BLaER1 (cell line): ENCODE measurements at regions not wholly inside any gene's neighbourhood (a gene's known extent, or its start where the extent isn't known, plus 50 kb on each side); places are given as distances from the start of the nearest gene placed in this dataset.
"Not testable (repeated sequence)": the region's sequence is repeated elsewhere in the genome, so short reads cannot be mapped to it uniquely, and the experiment has no call there.

Experiments used
- H3K27ac ChIP-seq: shearing (Covaris generic); formaldehyde crosslinking; 2 replicates; pipeline ENCODE4 v1.8.1; 2022
- H3K27me3 ChIP-seq: shearing (Covaris generic); formaldehyde crosslinking; 2 replicates; pipeline ENCODE4 v1.8.1; 2022
- H3K36me3 ChIP-seq: shearing (Covaris generic); formaldehyde crosslinking; 2 replicates; pipeline ENCODE4 v1.8.1; 2022
- H3K4me1 ChIP-seq: shearing (Covaris generic); formaldehyde crosslinking; 2 replicates; pipeline ENCODE4 v1.8.1; 2022
- H3K4me2 ChIP-seq: shearing (Covaris generic); formaldehyde crosslinking; 2 replicates; pipeline ENCODE4 v1.8.1; 2022
- H3K4me3 ChIP-seq: shearing (Covaris generic); formaldehyde crosslinking; 2 replicates; pipeline ENCODE4 v1.8.1; 2022
- H3K9ac ChIP-seq: shearing (Covaris generic); formaldehyde crosslinking; 2 replicates; pipeline ENCODE4 v1.8.1; 2022
- H3K9me3 ChIP-seq: shearing (Covaris generic); formaldehyde crosslinking; 2 replicates; pipeline ENCODE4 v1.8.1; 2022
- H4K20me1 ChIP-seq: shearing (Covaris generic); formaldehyde crosslinking; 2 replicates; pipeline ENCODE4 v1.8.1; 2022
- Cebpa-rat ChIP-seq: shearing (Covaris generic); IDR thresholded peaks from 2 replicates; pipeline ENCODE4 v1.8.1; 2022

- Histone ChIP-seq H3K27me3 (no peaks in the 10 kb centered on the region), H3K27ac (no peak overlapping the region), H3K4me3 (no peak overlapping the region), H3K4me1 (no peaks in the 10 kb centered on the region), H3K9ac (no peak overlapping the region), H3K9me3 (0 out of 2 replicates have a peak, but pooled peaks cover 6% of the 10 kb centered on the region), H3K36me3 (no peaks in the 10 kb centered on the region), H3K4me2 (no peak overlapping the region), H4K20me1 (no peaks in the 10 kb centered on the region)
- TF ChIP-seq Cebpa-rat: no peak
Measured at GRCh38 chr18:54662986-54663385, 71.9 kb downstream of the DYNAP start.

- H3K4me1 ChIP-seq, H3K36me3 ChIP-seq, H3K9me3 ChIP-seq, H3K9ac ChIP-seq, H4K20me1 ChIP-seq, H3K4me2 ChIP-seq, H3K27ac ChIP-seq, H3K27me3 ChIP-seq, H3K4me3 ChIP-seq: not testable (repeated sequence)
Measured at GRCh38 chr18:54669701-54670100, 78.7 kb downstream of the DYNAP start.

GRCh38 chr18:54671291-54671881 lies 80.3 kb downstream of the DYNAP start:
- Histone ChIP-seq H3K4me1 (no peaks in the 10 kb centered on the region), H3K27ac (no peak overlapping the region), H3K9me3 (peaks cover 3% of the 10 kb centered on the region; the same call in 1 of the 2 replicates), H3K36me3 (no peaks in the 10 kb centered on the region), H3K9ac (no peak overlapping the region), H3K4me2 (no peak overlapping the region), H3K27me3 (no peaks in the 10 kb centered on the region), H3K4me3 (no peak overlapping the region), H4K20me1 (no peaks in the 10 kb centered on the region)
- TF ChIP-seq Cebpa-rat: no peak

DNA sequence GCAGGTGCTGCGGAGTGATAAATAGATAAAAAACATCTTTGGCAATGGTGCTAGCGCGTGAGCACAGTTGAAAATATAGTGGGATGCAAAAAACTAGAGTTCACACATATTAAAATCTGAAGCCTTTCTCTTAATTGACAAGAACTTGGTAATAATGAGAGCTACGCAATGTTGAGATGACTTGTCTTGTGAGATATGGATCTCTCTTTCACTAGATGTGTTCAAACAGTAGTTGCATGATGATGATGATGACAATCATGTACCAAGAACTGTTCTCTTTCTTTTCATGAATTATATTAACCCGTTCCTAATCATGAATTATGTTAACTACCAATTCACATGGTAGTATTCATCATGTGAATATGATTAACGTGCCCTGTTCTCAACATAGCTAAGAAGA lies 81.1 kb downstream of the DYNAP start:
- H3K4me2 ChIP-seq: no peak overlapping the region

DNA sequence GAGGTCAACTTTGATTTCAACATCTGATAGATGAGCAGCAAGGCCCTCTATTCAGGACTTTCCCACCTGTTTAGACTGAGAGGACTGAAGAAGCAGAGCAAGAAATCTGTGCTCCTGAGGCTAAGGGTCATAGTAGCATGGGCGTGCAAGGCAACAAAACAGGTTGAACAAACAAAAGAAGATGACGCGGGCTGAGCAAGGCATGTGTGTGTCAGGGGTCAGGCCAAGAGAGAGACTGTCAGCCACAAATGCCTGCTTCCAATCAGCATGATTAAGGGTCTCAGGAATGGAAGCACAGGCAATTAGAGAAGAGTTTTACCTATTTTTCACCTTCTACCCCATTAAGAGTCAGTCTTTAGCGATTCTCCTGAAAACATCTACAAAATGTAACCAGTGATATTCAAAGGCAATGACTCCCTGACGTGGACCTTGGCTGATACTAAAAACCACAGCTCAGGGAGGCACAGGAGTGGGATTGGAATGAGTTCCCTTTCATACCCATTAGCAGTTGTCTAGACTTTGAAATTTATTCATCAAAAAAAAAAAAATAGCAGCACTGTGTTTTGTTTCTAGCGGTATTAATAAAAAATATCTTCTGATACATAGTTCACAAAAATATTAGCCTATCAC lies 81.9 kb downstream of the DYNAP start:
- H4K20me1 ChIP-seq: no peaks in the 10 kb centered on the region
- no peaks in the 10 kb centered on the region for H3K36me3 ChIP-seq
- no peak overlapping the region for H3K27ac ChIP-seq
- H3K4me1 ChIP-seq: no peaks in the 10 kb centered on the region
- H3K27me3 ChIP-seq: no peaks in the 10 kb centered on the region
- no peak overlapping the region for H3K4me3 ChIP-seq
- no peak overlapping the region for H3K4me2 ChIP-seq
- peaks cover 5% of the 10 kb centered on the region; the same call in 1 of the 2 replicates for H3K9me3 ChIP-seq
- no peak overlapping the region for H3K9ac ChIP-seq
- TF ChIP-seq Cebpa-rat: no peak

More for the DNA sequence above, 81.1 kb downstream of the DYNAP start:
- no peaks in the 10 kb centered on the region for H4K20me1 ChIP-seq
- no peak overlapping the region for H3K9ac ChIP-seq
- no peaks in the 10 kb centered on the region for H3K27me3 ChIP-seq
- H3K4me1 ChIP-seq: no peaks in the 10 kb centered on the region
- no peaks in the 10 kb centered on the region for H3K36me3 ChIP-seq
- no peak for TF ChIP-seq Cebpa-rat
- no peak overlapping the region for H3K4me3 ChIP-seq
- peaks cover 5% of the 10 kb centered on the region; the same call in 1 of the 2 replicates for H3K9me3 ChIP-seq
- H3K27ac ChIP-seq: no peak overlapping the region

DNA sequence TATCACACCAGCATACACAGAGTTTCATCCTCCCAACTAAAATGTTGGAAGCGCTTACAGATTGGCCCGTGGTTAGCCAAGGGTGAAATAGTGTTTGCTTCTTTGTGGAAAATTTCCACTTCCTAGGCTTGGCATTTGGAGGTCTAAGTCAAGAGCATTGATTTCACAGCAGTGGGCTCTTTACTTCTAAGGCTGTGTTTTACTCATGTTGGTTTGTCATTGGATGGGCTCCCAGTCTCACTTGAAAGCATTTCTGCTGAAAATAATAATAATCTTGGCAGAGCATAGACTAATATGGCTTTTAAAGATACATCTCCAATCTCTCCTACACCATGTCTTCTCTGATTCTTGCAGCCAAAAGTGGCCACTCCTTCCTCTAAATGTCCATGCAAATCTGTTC lies 82.9 kb downstream of the DYNAP start:
- no peak for TF ChIP-seq Cebpa-rat
- no peaks in the 10 kb centered on the region for H3K27me3 ChIP-seq
- H3K9me3 ChIP-seq: peaks cover 5% of the 10 kb centered on the region; the same call in 1 of the 2 replicates
- H3K9ac ChIP-seq: no peak overlapping the region
- no peaks in the 10 kb centered on the region for H4K20me1 ChIP-seq
- H3K27ac ChIP-seq: no peak overlapping the region
- H3K36me3 ChIP-seq: no peaks in the 10 kb centered on the region
- H3K4me1 ChIP-seq: no peaks in the 10 kb centered on the region
- no peak overlapping the region for H3K4me3 ChIP-seq
- no peak overlapping the region for H3K4me2 ChIP-seq

GRCh38 chr18:54675076-54675475 lies 84.0 kb downstream of the DYNAP start:
- Histone ChIP-seq H3K36me3 (no peaks in the 10 kb centered on the region), H3K4me1 (peaks cover 5% of the 10 kb centered on the region), H3K4me2 (no peak overlapping the region), H3K4me3 (no peak overlapping the region), H3K27me3 (no peaks in the 10 kb centered on the region), H3K9me3 (peaks cover 5% of the 10 kb centered on the region; the same call in 1 of the 2 replicates), H3K27ac (no peak overlapping the region), H3K9ac (no peak overlapping the region), H4K20me1 (no peaks in the 10 kb centered on the region)
- TF ChIP-seq Cebpa-rat: no peak

DNA sequence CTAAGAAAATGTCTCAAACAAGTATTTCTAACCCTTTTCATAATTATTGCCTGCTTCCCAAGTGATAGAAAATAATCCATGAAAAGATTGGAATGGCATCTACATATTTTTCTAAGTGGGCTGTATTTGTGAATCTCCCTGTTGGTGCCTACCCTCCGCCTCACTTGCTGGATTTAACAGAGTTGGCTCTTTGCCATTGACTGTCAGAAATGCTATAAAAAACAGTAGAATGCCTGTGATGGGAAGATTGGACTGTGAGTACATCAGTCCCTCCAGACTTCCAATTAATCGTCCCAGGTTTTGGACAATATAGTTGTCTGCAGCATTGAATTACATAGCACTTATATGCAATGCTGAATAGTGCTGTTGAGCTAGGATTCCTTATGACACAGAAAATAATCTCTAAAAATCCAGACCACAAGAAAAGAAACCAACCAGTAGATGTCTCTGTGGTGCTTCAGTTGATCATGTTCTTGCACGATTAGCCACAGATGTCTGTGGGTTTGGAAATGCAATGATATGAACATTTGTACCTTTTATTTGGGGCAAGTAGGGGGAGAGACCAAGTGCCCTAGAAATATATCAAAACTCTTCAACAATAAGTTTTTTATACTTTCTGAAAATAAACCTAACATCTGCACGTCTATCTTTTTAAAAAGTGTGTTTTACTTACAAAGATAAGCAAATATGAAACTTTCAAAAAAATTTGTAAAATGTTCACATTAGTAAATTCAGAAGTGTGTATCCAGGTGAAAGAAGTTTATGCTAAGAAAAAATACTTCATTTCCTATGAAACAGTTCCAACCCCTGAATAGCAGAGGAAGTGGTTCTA lies 88.5 kb downstream of the DYNAP start:
- no peak overlapping the region for H3K27ac ChIP-seq
- no peak for TF ChIP-seq Cebpa-rat
- H3K9me3 ChIP-seq: peaks cover 5% of the 10 kb centered on the region; the same call in 1 of the 2 replicates
- no peaks in the 10 kb centered on the region for H3K27me3 ChIP-seq
- H3K4me1 ChIP-seq: peaks cover 14% of the 10 kb centered on the region
- H4K20me1 ChIP-seq: no peaks in the 10 kb centered on the region
- no peaks in the 10 kb centered on the region for H3K36me3 ChIP-seq
- no peak overlapping the region for H3K9ac ChIP-seq
- H3K4me3 ChIP-seq: no peak overlapping the region
- H3K4me2 ChIP-seq: no peak overlapping the region

GRCh38 chr18:54684784-54685183 lies 93.7 kb downstream of the DYNAP start:
- Histone ChIP-seq H3K27me3 (no peaks in the 10 kb centered on the region), H3K9me3 (no peaks in the 10 kb centered on the region), H3K9ac (no peak overlapping the region), H3K4me1 (peaks cover 24% of the 10 kb centered on the region), H3K4me2 (peak overlapping the region; percentile 68), H3K36me3 (no peaks in the 10 kb centered on the region), H4K20me1 (no peaks in the 10 kb centered on the region), H3K27ac (no peak overlapping the region), H3K4me3 (no peak overlapping the region)
- TF ChIP-seq Cebpa-rat: no peak

DNA sequence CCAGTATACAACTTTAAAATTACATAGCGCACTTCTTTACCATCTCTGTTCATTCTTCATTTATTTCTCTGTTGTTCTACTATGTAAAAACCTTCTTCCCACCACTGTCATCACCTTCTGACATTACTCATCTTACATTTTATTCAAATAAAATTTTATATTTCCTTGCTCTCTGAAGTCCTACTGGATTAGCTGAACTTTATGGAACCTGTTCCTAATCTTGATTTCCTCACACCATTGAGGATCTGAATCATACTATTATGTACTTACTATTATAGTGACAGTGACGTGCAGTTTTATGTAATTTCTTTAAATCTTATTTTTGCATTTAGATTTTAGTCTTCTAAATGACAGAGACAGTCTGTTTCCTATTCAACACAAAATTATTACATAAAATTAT lies 98.3 kb downstream of the DYNAP start:
- no peaks in the 10 kb centered on the region for H3K9me3 ChIP-seq
- no peak overlapping the region for H3K9ac ChIP-seq
- no peaks in the 10 kb centered on the region for H4K20me1 ChIP-seq
- H3K36me3 ChIP-seq: no peaks in the 10 kb centered on the region
- TF ChIP-seq Cebpa-rat: no peak
- H3K27ac ChIP-seq: no peak overlapping the region
- H3K4me2 ChIP-seq: no peak overlapping the region
- H3K4me3 ChIP-seq: no peak overlapping the region
- no peaks in the 10 kb centered on the region for H3K27me3 ChIP-seq
- peaks cover 27% of the 10 kb centered on the region for H3K4me1 ChIP-seq
